ENCODE measurements at regions not wholly inside any gene's neighbourhood (a gene's known extent, or its start where the extent isn't known, plus 50 kb on each side); places are given as distances from the start of the nearest gene placed in this dataset.

DNA sequence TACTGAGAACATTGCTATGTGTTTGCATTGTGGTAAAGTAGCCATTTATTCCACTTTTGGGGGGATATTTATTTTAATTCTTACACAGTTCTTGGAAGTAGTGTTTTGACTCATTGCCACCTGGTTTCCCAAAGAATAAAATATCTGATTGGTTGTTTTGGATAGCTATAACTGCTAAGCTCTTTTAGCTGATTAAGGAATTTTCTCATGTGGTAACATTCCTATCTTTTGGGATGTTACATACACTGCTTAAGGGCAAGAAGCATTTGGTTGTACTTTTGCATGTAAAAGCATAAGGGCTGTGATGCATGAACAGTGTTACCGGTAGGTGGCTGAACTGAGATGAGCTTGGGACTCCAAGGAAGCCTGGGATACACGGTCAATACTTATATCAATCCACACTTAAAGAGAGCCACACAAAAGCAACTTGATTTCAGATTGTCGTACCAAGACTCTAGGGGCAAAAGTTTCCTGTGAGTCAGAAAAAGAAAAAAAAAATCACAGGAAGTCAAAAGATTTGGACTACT, 71.4 kb upstream of the PRKD1 start:
- H3K27me3 ChIP-seq: no peaks in the 10 kb centered on the region
- H3K4me1 ChIP-seq: no peaks in the 10 kb centered on the region
- intact Hi-C loops (cut with DNase I; ENCODE audit: low total_unique reads): no loop called here
- no peak overlapping the region for H3K27ac ChIP-seq
- H3K36me3 ChIP-seq: no peaks in the 10 kb centered on the region
- H3K9me3 ChIP-seq: no peaks in the 10 kb centered on the region
- no peak overlapping the region for H3K4me3 ChIP-seq
- TF ChIP-seq POLR2AphosphoS5 (IDR thresholded peaks at IDR 0.05) (no peak), POLR2A (IDR thresholded peaks at IDR 0.05) (no peak), CTCF (IDR thresholded peaks at IDR 0.05) (no peak)
- no peak for DNase-seq (ENCODE audit: low spot score in 2 of 2)

- Histone ChIP-seq H3K27me3 (no peaks in the 10 kb centered on the region), H3K4me3 (no peak overlapping the region), H3K27ac (no peak overlapping the region), H3K9me3 (no peaks in the 10 kb centered on the region), H3K36me3 (no peaks in the 10 kb centered on the region), H3K4me1 (no peaks in the 10 kb centered on the region)
- TF ChIP-seq POLR2AphosphoS5 (IDR thresholded peaks at IDR 0.05): no peak
- TF ChIP-seq POLR2A (IDR thresholded peaks at IDR 0.05): no peak
- no peak for TF ChIP-seq CTCF (IDR thresholded peaks at IDR 0.05)
- no peak for DNase-seq (ENCODE audit: low spot score in 2 of 2)
- intact Hi-C loops (cut with DNase I; ENCODE audit: low total_unique reads): loop anchor here (10.0 kb wide), 1 partner anchor 448 kb away; no protein-coding TSS in a partner anchor
These were observed 75.2 kb upstream of the PRKD1 start for GRCh38 chr14:30002859-30003258.

GRCh38 chr14:30005114-30005808, 77.6 kb upstream of the PRKD1 start:
- no peak for DNase-seq (ENCODE audit: low spot score in 2 of 2)
- no peak overlapping the region for H3K4me3 ChIP-seq
- no peaks in the 10 kb centered on the region for H3K36me3 ChIP-seq
- no peaks in the 10 kb centered on the region for H3K9me3 ChIP-seq
- no peaks in the 10 kb centered on the region for H3K27me3 ChIP-seq
- no peak overlapping the region for H3K27ac ChIP-seq
- TF ChIP-seq CTCF (IDR thresholded peaks at IDR 0.05): peak in 2 of 3 donors; percentile 58 to 72
- TF ChIP-seq POLR2AphosphoS5 (IDR thresholded peaks at IDR 0.05): no peak
- TF ChIP-seq POLR2A (IDR thresholded peaks at IDR 0.05): no peak
- intact Hi-C loops (cut with DNase I; ENCODE audit: low total_unique reads): loop anchor here (10.0 kb wide), 1 partner anchor 450 kb away; no protein-coding TSS in a partner anchor
- no peaks in the 10 kb centered on the region for H3K4me1 ChIP-seq

- intact Hi-C loops (cut with DNase I; ENCODE audit: low total_unique reads): loop anchor here (10.0 kb wide), 1 partner anchor 452 kb away; no protein-coding TSS in a partner anchor
- H3K27me3 ChIP-seq: no peaks in the 10 kb centered on the region
These were observed 79.0 kb upstream of the PRKD1 start for GRCh38 chr14:30006695-30007094.

More at GRCh38 chr14:30006695-30007094, 79.0 kb upstream of the PRKD1 start:
- DNase-seq (ENCODE audit: low spot score in 2 of 2): no peak
- TF ChIP-seq CTCF (IDR thresholded peaks at IDR 0.05): no peak
- TF ChIP-seq POLR2A (IDR thresholded peaks at IDR 0.05): no peak
- TF ChIP-seq POLR2AphosphoS5 (IDR thresholded peaks at IDR 0.05): no peak
- Histone ChIP-seq H3K36me3 (no peaks in the 10 kb centered on the region), H3K4me3 (no peak overlapping the region), H3K9me3 (no peaks in the 10 kb centered on the region), H3K4me1 (no peaks in the 10 kb centered on the region), H3K27ac (no peak overlapping the region)

All from breast epithelium (tissue), 4 donors.